Activated CD4-positive, alpha-beta T cell treated with anti-CD3 and anti-CD28 coated beads, Interleukin-2, amount 50 U/mL, for 16 hours (primary cell): ENCODE measurements at regions not wholly inside any gene's neighbourhood (a gene's known extent, or its start where the extent isn't known, plus 50 kb on each side); places are given as distances from the start of the nearest gene placed in this dataset.
"Not testable (repeated sequence)": the region's sequence is repeated elsewhere in the genome, so short reads cannot be mapped to it uniquely, and the experiment has no call there.

Experiments
- DNase-seq: peaks from one replicate; pipeline ENCODE4 v3.0.0-alpha.2; 2020

DNA sequence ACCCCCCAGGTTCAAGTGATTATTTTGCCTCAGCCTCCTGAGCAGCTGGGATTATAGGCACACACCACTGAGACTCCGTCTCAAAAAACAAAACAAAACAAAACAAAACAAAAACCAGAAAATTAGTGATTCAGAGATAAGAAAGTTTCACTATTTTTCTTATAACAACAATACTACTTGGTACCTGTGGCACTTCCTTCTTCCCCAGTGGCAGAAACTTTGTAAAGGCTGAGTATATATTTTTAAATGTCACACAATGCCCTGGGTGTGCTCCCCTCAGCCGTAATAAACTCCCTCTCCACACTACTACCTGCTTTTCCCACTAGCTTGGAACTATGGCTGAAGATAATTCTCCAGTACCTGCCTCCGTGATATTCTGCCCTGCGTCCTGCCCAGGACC lies 177.7 kb upstream of the TTC14 start:
- not testable (repeated sequence) for DNase-seq

DNA sequence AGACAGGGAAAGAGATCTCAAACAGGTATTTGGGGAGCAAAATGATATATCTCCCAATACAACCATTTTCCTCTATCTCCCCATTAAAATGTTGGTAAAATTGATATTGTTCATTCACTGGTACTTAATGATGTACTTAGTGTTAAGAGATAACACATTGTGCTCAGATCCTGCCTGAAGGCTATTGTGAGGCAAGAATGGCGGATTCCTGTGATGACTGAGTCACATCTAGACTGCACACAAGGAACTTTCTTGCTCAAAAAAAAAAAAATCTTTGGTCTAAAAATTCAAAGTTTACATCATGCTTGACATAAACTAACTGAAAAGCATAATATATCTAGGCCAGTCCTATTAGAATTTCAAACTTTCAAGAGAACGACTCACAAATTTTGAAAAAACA lies 171.1 kb upstream of the TTC14 start:
- DNase-seq = no peak

DNA sequence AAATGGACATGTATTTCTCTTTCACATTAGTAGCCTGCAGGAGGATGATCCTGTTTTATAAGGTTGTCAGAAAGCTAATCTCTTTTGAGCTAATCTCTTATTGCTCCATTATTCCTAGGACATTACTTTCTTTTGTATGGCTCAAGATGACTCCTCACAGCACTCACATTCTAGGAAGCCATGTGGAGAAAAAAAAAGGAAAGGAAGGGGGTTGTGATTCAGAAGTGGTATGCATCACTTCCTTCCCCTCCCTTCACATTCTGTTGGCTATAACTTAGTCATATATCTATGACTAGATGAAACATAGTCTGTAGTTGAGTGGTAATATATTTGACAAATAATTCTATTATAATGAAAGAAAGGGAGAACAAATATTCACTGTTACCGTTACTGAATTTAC lies 168.8 kb upstream of the TTC14 start:
- no peak for DNase-seq

DNA sequence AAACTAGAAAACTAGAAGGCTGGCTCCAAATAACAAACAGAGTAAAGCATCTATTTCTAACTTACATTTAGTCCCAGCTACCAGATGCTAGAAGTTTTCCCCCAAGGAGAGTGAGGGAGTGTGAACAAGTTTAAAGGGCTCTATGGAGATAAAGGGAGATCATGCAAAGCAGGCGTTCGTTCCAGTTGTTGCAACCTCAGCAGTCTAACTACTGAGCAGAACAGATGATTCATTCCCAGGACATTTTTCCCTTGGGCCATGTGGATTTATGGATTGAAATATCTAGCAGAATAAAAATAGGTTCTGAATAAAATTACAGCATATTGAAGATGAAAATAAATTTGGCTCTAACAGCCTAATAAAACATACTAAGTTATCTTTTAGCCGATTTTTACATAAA lies 154.8 kb upstream of the TTC14 start:
- DNase-seq = no peak

DNA sequence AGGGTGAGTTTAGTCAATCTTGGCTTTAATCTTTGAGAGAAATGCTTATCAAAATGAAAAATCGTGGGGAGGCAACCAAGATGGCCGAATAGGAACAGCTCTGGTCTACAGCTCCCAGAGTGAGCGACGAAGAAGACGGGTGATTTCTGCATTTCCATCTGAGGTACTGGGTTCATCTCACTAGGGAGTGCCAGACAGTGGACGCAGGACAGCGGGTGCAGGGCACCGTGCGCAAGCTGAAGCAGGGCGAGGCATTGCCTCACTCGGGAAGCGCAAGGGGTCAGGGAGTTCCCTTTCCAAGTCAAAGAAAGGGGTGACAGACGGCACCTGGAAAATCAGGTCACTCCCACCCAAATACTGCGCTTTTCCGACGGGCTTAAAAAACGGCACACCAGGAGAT lies 153.6 kb upstream of the TTC14 start:
- not testable (repeated sequence) for DNase-seq

DNA sequence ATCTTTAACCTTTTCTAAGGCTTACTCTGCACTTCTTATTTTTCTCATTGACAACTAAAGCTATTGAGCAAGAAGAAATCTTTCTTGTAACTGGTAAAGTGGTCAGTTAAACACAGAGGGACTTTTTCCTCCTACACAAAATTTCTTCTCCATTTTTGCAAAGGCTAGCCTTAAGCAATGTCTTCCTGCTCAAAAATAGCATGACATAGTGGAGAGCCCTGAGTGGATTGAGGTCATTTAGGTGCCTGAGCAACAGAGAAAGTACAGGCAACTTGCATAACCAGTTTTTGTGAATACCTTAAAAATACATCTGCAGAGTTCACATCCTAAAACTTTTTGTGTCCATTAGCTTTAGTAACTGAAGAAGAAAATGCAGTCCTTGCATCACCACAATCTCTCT lies 144.7 kb upstream of the TTC14 start:
- DNase-seq = no peak

DNA sequence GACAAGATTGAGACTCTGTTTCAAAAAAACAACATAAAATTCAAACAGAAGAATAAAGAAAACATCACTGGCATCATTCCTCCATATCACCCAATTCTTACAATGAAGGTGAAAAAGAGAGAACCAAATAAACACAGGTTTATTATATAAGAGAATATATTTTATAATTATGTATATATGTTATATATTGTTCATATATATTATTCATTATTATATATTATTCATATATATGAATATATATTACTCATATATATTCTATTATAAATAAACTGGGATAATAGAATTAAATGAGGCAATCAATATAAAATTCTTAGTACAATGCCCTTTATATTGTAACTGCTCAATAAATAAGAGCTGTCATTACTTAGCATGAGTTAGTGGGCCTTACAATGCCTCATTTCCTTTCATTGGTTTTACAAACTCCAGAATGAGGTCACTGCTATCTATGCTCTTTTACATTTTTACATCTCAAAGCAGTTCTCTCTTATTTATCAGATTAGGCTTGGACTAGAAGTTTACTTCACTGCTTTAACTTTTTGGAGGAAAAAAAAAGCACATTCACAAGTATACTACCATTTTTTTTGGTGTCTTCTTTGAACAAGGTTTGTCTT lies 135.5 kb upstream of the TTC14 start:
- DNase-seq = no peak

DNA sequence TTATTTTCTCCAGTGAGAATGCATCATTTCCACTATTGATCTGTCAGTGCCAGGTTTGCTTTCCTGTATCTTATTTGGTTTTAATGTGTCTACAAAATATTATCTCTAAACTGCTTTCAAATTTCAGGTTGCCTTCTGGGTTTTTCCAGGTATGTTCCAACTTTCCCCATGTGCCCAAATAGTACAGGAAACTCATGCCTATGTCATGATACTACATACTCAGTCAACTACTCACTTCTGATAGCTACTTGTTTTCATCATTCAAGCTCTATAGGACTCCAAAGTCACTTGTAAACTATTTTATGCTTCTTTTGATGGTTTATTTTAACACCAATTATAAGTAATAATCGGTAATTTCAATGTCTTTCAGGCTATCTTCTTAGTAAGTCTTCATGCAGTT lies 134.8 kb upstream of the TTC14 start:
- no peak for DNase-seq

DNA sequence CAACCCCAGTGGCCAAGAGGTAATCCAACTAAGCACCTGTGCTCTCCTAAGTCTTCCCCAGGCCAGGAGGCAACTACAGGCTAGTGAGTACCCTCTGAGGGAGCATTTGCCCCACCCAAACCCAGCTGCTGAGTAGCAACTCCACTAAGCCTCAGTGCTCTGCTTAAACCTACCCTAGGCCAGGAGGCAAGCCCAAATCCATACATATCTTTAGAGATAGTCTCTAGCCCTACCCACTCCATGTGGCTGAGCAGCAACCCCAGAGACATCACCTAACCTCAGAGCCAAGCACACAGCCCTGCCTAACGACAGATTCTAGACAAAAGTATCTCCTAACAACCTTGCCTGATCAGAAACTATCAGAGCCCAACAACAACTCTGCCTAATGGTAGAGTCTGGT lies 132.8 kb upstream of the TTC14 start:
- no peak for DNase-seq

DNA sequence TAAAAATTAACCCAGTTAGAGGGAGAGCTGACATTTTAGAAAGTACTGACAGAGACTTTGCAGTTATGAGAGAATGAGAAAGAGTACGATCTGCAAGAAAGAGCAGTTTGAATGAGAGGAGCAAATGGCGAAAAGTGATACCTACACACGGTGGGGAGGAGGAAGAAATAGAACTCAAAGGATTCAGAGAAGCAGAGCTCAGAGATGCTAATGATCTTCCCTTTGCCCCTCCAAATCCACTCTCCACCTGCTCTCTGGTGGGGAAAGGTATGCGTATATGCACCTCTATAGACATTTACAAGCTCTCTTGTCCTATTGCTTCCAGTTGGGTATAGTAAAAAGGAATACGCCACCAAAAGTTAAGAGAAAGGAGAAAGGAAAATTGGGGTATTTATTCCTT lies 123.3 kb upstream of the TTC14 start:
- DNase-seq = no peak

DNA sequence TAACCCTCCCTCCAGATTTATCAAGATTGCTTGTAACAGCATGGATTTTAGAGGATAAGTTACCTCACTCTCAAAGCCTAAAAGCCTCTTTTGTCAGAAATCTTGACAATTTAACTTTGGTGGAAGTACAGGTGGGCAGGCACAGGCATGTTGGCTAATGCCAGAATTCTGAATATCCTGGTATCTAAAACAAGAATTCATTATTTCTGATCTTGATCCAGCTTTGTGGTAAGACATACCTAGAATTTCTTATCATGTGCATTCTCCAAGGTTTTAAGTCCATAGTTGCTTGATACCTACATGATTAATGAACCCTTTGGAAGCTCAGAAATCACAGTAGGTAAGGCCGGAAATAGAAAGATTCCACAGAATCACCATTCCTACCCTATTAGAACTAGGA lies 109.9 kb upstream of the TTC14 start:
- DNase-seq = no peak

DNA sequence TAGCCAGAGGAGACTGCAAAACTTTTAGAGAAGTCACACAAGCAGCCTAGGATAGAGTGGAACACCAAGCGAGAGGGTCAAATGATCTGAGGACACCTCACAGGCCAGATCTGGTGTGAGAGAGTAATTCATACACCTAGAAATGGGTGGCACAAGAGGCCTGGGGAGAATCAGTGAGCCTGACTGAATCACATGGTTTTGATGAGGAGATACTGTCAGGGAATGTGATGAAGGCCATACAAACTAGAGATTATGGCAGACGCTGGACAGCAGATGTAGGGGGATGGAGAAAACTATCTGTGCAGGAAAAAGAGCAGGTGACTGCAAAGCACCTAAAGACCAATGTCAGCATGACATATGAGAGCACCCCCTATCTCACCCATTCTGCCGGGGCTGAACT lies 105.0 kb upstream of the TTC14 start:
- DNase-seq = no peak

DNA sequence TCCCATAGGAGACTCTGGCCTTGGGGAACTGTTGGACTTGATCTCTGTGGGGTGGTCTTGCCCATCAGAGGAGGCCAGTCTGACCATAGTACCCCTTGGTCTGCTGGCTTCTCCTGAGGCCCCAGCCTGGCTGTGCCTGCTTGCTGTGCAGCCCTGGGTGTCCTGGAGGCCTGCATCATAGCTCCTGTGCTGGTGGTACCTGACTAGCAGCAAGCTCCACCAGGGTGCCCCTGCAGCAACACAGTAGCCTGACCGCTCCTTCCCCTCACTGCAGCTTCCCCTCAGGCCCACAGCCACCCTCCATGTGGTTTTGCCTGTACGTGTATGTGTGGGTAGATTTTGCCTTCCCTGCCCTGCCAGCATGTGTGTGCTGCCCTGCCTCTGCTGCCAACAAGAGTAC lies 85.6 kb upstream of the TTC14 start:
- DNase-seq = no peak

DNA sequence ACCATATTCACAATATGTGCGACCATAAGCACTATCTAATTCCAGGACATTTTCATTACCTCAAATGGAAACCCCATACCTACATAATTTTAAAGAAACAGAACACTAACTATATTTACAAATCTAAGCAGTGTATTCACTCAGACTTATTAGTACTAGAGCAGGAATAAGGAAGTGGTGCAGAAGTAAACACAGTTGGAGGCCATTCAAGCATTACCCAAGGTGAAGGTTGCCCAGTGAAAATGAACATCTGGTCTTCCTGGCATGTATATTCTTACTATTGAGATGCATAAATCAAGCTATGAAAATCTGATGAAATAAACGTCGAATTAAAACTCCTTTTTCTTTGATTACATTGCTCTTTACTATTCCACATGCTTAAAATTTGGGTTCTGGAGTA lies 78.9 kb upstream of the TTC14 start:
- DNase-seq = no peak

DNA sequence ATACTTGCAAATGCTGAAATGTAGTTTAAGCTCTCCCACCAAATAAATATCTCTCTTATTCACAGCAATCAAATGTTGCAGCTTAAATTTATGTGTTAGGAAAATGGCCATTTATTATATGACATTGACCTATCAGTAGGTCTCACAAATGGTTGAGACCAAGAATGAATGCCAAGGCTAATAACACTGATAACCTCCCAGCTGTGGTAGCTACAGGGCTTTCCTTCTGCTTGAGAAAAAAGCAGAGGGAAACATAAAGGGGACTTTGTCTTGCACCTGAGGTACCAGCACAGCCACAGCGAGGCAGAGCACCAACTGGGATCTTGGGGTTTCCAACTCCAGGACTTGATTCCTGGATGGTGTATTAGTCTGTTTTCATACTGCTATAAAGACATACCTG lies 73.1 kb upstream of the TTC14 start:
- no peak for DNase-seq

DNA sequence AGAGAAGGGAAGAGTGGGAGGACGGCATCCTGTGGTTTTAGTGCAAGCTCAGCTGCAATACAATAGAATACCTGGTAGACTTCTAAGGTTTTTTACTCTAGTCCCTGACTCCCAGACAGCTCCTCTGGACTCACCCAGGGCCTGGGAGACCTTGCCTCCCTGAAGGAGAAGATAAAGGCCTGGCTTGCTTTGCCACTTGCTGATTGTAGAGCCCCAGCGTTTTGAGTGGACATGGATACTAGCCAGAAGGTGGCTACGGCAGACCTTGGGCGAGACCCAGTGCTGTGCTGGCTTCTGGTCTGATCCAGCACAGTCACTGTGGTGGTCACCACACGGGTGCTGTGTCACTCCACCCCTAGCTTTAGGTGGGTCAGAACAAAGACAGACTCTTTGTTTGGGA lies 72.2 kb upstream of the TTC14 start:
- no peak for DNase-seq

DNA sequence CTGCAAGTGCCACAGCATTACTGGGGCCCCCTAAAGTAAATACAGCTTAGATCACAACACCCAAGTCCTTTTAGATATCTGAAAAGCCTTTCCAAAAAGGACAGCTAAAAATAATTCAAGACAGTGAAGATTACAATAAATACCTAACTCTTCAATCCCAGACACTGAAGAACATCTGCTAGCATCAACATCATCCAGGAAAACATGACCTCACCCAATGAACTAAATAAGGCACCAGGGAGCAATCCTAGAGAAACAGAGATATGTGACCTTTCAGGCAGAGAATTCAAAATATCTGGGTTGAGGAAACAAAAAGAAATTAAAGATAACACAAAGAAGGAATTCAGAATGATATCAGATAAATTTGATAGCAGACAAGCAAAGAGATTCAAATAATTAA lies 71.7 kb upstream of the TTC14 start:
- DNase-seq = no peak

DNA sequence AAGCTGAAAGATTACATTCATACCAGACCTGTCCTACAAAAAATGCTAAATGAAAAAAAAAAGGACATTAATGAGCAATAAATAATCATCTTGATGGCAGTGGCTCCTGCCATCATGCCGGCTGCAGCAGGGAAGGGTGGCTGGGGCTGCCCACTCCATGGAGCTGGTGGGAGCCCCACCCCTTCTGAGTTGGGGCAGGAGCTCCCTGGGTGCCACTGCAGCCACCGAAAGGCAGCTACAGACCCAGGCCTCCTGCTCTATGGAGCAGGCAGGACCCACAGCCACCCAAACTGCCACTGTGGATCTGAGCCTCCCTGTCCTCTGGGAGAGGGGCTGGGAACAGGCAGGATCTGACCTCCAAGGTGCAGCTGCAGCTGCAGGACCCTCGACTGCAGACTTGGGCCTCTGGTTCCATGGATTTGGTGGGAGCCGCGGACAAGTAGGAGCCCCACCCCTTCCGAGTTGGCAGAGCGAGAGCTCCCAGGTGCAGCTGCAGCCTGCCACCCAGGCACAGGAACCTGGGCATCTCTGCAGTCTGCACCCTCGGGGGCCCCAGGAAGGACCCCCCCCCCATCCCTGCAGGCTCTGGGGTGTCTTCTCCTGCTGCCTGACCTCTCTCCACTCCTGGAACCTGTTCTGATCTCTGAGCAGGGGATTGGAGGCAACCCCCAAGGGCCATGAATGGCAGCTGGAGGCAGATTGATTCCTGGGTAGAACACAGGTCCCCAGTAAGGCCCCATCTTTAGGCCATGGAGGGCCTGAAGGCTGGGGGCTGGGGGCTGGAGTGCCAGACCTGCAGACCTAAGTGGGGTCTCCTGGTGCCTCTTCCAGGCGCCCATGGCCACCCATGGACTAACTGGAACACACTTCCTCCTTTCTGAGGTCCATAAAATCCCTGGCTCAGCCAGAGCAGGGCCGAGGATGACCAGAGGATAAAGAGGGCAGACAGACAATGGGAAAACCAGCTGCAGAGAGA lies 70.4 kb upstream of the TTC14 start:
- DNase-seq = no peak

DNA sequence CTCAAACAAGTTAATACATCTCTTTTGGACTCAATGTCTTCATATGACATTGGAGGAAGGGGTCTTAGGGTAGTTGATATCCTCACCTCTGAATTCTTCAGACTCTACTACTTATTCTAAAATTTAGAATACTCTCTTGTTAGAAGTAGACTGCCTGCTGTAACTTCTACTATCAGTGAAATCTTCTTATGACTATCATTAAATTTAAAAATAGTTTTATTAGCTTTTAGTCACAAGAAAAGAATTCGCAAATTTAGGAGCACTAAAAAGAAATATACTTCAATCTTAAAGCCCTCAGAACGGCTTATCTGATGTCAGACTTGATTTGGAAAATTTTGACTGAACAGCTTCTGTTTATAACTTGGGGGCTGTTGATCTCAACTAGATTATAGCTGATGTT lies 67.1 kb upstream of the TTC14 start:
- DNase-seq = no peak

DNA sequence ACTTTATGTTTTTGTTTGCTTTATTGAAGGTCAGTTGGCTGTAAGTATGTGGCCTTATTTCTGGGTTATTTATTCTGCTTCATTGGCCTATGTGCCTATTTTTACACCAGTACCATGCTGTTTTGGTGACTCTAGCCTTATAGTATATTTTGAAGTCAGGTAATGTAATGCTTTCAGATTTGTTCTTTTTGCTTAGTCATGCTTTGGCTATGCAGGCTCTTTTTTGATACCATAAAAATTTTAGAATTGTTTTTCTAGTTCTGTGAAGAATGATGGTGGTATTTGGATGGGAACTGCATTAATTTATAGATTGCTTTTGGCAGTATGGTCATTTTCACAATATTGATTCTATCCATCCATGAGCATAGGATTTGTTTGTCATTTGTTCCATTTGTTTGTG lies 63.5 kb upstream of the TTC14 start:
- DNase-seq = no peak

DNA sequence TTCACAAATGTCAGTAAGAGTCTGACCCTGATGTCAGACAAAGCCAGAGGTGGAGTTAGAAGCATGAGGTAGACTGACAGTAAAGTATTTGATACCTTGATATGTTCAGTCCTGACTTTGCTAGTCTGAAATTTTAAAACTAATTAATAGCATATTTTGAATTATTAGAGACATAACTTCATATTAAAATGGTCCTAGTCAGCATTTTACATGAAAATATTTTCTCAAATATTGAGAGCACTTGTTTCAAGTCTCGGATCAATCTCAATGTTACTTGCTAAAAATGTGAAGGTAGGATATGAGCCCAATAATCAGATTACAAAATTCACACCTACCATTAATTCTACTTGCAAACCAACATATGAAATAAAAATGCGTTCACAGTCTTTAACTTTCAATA lies 58.1 kb upstream of the TTC14 start:
- DNase-seq = no peak

DNA sequence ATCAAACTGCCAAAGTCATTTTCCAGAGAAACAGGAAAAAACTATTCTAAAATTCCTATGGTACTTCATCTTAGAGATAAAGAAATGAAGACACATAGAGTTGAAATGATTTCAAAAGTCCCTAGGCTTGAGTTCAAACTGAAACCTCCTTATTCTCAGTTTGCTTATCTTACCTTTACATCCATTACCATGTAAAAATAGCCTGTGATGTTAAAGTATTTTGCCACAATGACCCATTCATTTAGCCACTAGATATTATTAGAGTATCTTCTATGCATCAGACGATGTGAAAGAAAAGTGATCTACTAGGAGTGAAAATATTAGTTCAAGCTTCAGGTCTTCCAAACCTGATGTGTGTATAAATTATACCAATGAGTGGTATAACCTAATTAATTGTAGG lies 55.1 kb upstream of the TTC14 start:
- DNase-seq = no peak

DNA sequence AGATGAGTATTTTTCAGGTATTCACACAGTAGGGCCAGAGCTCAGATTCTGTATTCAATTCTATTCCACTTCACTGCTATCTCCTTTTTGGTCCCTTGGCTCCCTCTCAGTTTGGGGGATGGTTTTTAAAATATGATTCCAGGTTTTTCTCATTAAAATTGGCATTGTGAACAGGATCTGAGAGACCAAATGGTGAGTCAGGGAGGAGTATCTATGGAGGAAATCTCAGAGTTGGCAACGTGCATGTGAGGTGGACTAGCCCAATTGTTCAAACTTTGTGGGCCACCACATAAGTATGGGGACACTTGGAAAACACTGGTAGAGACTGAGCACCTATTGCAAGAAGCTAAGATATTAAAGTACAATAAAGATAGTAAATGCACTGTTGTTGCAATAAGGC lies 53.9 kb upstream of the TTC14 start:
- no peak for DNase-seq
